MM.1S (cell line): ENCODE measurements at regions not wholly inside any gene's neighbourhood (a gene's known extent, or its start where the extent isn't known, plus 50 kb on each side); places are given as distances from the start of the nearest gene placed in this dataset.
"Not testable (repeated sequence)": the region's sequence is repeated elsewhere in the genome, so short reads cannot be mapped to it uniquely, and the experiment has no call there.

Experiments used
- CTCF ChIP-seq: fragments of 300-600 bp; sonication (generic); IDR thresholded peaks from 2 replicates; pipeline ENCODE4 v1.5.1; 2016; ENCODE audit warnings: antibody characterized with exemption, low read length, mixed read lengths
- EZH2 ChIP-seq: fragments of 300-600 bp; sonication (generic); optimal IDR thresholded peaks from 2 replicates; pipeline ENCODE3; 2017; ENCODE audit warnings: low read depth, mild to moderate bottlenecking, antibody characterized with exemption, low read length, mixed read lengths
- EZH2phosphoT487 ChIP-seq: fragments of 300-600 bp; sonication (generic); IDR thresholded peaks from 2 replicates; pipeline ENCODE4 v1.6.1; 2018; ENCODE audit warnings: antibody characterized with exemption, low read length

GRCh38 chr2:89885071-89885470 is 1193.6 kb downstream of the RPIA start:
- not testable (repeated sequence) for TF ChIP-seq CTCF, EZH2phosphoT487, EZH2
